BLaER1 treated with 17β-estradiol and CSF1 and Interleukin-3, amounts not matched to agents 10 nM and 100 nM (cell line): ENCODE measurements at regions not wholly inside any gene's neighbourhood (a gene's known extent, or its start where the extent isn't known, plus 50 kb on each side); places are given as distances from the start of the nearest gene placed in this dataset.

ENCODE experiments used
- H3K27ac ChIP-seq, 11 experiments: shearing (Covaris generic); formaldehyde crosslinking; 2 replicates each; pipeline ENCODE4 v1.8.1; 2022
- H3K27me3 ChIP-seq, 11 experiments: shearing (Covaris generic); formaldehyde crosslinking; 2 replicates each; pipeline ENCODE4 v1.8.1; 2022
- H3K36me3 ChIP-seq, 11 experiments: shearing (Covaris generic); formaldehyde crosslinking; 2 replicates each; pipeline ENCODE4 v1.8.1; 2022
- H3K4me1 ChIP-seq, 10 experiments: shearing (Covaris generic); formaldehyde crosslinking; 2 replicates each; pipeline ENCODE4 v1.8.1; 2022
- H3K4me2 ChIP-seq, 11 experiments: shearing (Covaris generic); formaldehyde crosslinking; 2 replicates each; pipeline ENCODE4 v1.8.1; 2022
- H3K4me3 ChIP-seq, 10 experiments: shearing (Covaris generic); formaldehyde crosslinking; 2 replicates each; pipeline ENCODE4 v1.8.1; 2022
- H3K9ac ChIP-seq, 11 experiments: shearing (Covaris generic); formaldehyde crosslinking; 2 replicates each; pipeline ENCODE4 v1.8.1; 2022
- H3K9me3 ChIP-seq, 11 experiments: shearing (Covaris generic); formaldehyde crosslinking; replicated peaks in 1 of 11; 2 replicates each; pipeline ENCODE4 v1.8.1; 2022
- H4K20me1 ChIP-seq, 11 experiments: shearing (Covaris generic); formaldehyde crosslinking; 2 replicates each; pipeline ENCODE4 v1.8.1; 2022
- Cebpa-rat ChIP-seq, 11 experiments: shearing (Covaris generic); IDR thresholded peaks; 2 replicates each; pipeline ENCODE4 v1.8.1; 2022

DNA sequence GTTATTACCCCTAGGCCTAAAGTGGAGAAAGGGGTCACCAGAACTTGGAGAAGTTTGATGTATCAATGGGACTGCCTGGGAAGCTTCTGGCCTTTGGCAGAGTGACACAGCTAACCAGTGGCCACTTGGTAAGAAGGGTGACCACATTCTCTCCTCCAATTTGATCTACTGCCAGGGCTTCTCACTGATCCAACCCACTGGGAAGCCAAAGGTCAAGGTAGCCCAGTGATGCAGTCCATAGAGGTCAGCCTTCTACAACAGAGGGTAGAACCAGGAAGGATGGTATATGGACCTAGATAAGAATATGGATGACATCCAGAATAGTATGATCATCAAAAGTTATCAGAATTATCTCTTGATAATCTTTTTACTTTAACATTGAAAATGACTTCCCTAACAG is 493.6 kb downstream of the NYAP2 start:
- Histone ChIP-seq H3K4me1 (no peaks in the 10 kb centered on the region), H3K4me3 (no peak overlapping the region), H4K20me1 (no peaks in the 10 kb centered on the region), H3K9ac (no peak overlapping the region), H3K27ac (no peak overlapping the region), H3K4me2 (no peak overlapping the region), H3K36me3 (no peaks in the 10 kb centered on the region), H3K27me3 (no peaks in the 10 kb centered on the region), H3K9me3 (no peaks in the 10 kb centered on the region)
- no peak for TF ChIP-seq Cebpa-rat (IDR thresholded peaks at IDR 0.05)

DNA sequence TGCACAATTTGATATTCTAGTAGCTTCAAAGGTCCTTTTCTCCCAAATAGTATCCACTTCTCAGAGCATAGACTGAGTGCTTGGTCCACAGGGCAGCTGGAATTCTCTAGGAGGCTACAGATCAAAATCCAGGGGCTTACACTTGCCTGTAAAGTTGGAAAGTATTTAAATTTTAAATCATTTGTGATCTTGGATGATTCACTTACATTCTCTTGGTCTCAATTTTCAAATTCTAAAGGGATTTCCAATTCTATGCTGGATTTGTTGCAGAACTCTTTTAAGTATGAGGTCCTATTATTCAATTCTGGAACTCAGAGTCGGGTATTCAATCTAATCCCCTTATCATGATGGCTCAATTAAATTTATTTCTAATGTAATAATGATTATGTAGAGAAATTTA is 492.3 kb downstream of the NYAP2 start:
- Histone ChIP-seq H4K20me1 (no peaks in the 10 kb centered on the region), H3K4me3 (no peak overlapping the region), H3K36me3 (no peaks in the 10 kb centered on the region), H3K4me2 (no peak overlapping the region), H3K4me1 (no peaks in the 10 kb centered on the region), H3K9me3 (no peaks in the 10 kb centered on the region), H3K27ac (no peak overlapping the region), H3K9ac (no peak overlapping the region), H3K27me3 (no peaks in the 10 kb centered on the region)
- TF ChIP-seq Cebpa-rat (IDR thresholded peaks at IDR 0.05): no peak

DNA sequence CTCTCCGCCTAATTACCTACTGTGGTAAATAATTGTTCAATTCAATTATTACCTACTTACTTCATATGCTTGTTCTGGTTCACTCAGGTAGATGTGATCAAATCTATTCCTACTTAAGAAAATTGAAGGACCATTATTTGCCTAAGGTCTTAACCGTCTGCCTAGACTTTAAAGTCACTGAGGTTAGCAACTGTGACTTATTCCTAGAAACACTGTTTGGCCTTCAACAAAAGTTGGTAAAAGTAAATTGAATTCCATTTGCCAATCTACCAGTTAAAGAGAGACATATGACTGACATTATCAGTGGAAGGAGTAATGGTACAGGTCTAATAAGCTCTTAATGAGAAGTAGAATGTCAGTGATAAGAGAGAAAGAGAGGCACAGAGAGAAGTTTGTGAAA is 491.5 kb downstream of the NYAP2 start:
- H3K27me3 ChIP-seq: no peaks in the 10 kb centered on the region
- H3K9ac ChIP-seq: no peak overlapping the region
- H3K36me3 ChIP-seq: no peaks in the 10 kb centered on the region
- H3K4me3 ChIP-seq: no peak overlapping the region
- H3K4me1 ChIP-seq: no peaks in the 10 kb centered on the region
- no peak overlapping the region for H3K27ac ChIP-seq
- H3K4me2 ChIP-seq: no peak overlapping the region
- no peaks in the 10 kb centered on the region for H4K20me1 ChIP-seq
- no peak for TF ChIP-seq Cebpa-rat (IDR thresholded peaks at IDR 0.05)
- H3K9me3 ChIP-seq: no peaks in the 10 kb centered on the region

GRCh38 chr2:225889452-225889851 is 489.9 kb downstream of the NYAP2 start:
- no peak overlapping the region for H3K4me2 ChIP-seq
- no peaks in the 10 kb centered on the region for H3K4me1 ChIP-seq
- H3K27ac ChIP-seq: no peak overlapping the region
- no peak overlapping the region for H3K9ac ChIP-seq
- no peak for TF ChIP-seq Cebpa-rat (IDR thresholded peaks at IDR 0.05)
- H3K36me3 ChIP-seq: no peaks in the 10 kb centered on the region
- no peak overlapping the region for H3K4me3 ChIP-seq
- no peaks in the 10 kb centered on the region for H3K9me3 ChIP-seq
- H4K20me1 ChIP-seq: no peaks in the 10 kb centered on the region
- no peaks in the 10 kb centered on the region for H3K27me3 ChIP-seq

DNA sequence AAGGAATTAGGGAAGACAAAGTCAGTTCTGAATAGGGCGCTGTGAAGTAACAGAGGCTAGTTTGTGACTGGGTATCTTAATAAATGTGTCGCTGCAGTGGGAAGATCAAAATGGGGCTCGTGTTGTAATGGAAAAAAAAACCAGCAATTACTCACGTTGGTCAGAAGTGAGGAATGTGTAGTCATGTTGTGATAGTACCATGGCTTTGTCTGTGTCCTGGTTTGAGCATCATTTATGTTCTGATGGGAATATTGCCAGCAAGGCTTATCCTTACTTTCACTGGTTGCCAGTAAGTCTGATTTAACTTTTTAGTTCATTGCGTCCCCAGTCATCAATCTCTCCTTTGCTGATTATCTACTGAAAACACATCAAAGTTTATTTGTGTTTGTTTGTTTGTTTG is 467.6 kb downstream of the NYAP2 start:
- H3K4me2 ChIP-seq: no peak overlapping the region

DNA sequence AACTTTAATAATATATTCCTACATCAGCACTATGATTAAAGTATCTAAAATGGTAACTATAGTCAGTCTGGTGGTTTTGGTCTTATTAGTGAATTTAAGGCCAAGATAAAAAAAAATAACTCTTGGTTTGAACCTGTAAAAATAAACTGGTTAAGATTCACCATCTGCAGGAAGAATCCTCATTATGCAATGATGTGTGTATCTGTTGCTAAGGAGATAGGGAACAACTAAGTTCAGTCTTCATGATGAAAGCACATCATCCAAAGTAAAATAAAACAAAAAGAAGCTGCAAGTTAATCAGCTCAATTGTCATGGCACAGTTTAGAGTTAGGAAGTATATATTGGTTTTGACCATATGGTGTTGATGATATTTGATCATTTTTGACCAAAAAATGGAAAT is 466.0 kb downstream of the NYAP2 start:
- Histone ChIP-seq H3K27ac (no peak overlapping the region), H3K27me3 (no peaks in the 10 kb centered on the region), H4K20me1 (no peaks in the 10 kb centered on the region), H3K9ac (no peak overlapping the region), H3K4me1 (no peaks in the 10 kb centered on the region), H3K4me2 (no peak overlapping the region), H3K36me3 (no peaks in the 10 kb centered on the region), H3K4me3 (no peak overlapping the region), H3K9me3 (no peaks in the 10 kb centered on the region)
- no peak for TF ChIP-seq Cebpa-rat (IDR thresholded peaks at IDR 0.05)

More for the DNA sequence above, 467.6 kb downstream of the NYAP2 start:
- Histone ChIP-seq H3K27me3 (no peaks in the 10 kb centered on the region), H3K27ac (no peak overlapping the region), H3K9ac (no peak overlapping the region), H3K4me3 (no peak overlapping the region), H3K4me1 (no peaks in the 10 kb centered on the region), H4K20me1 (no peaks in the 10 kb centered on the region), H3K36me3 (no peaks in the 10 kb centered on the region), H3K9me3 (no peaks in the 10 kb centered on the region)
- no peak for TF ChIP-seq Cebpa-rat (IDR thresholded peaks at IDR 0.05)

DNA sequence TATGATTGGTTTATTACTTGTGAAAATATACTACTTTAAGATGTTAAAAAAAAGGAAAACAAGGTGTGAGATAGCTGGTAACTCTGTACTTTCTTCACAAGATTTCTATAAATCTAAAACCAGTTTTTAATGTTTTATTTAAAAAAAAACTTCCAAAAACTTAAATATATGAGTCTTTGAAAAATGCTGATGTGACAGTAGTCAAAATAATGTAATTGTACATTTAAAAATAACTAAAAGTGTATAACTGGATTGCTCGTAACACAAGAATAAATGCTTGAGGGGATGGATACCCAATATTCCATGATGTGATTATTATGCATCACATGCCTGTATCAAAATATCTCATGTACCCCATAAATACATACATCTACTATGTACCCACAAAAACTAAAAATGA is 464.9 kb downstream of the NYAP2 start:
- Histone ChIP-seq H3K4me1 (no peaks in the 10 kb centered on the region), H4K20me1 (no peaks in the 10 kb centered on the region), H3K36me3 (no peaks in the 10 kb centered on the region), H3K27ac (no peak overlapping the region), H3K4me3 (no peak overlapping the region), H3K9ac (no peak overlapping the region), H3K9me3 (no peaks in the 10 kb centered on the region), H3K4me2 (no peak overlapping the region), H3K27me3 (no peaks in the 10 kb centered on the region)
- TF ChIP-seq Cebpa-rat (IDR thresholded peaks at IDR 0.05): no peak

- Histone ChIP-seq H3K27me3 (no peaks in the 10 kb centered on the region), H4K20me1 (no peaks in the 10 kb centered on the region), H3K4me3 (no peak overlapping the region), H3K9ac (no peak overlapping the region), H3K4me1 (no peaks in the 10 kb centered on the region), H3K4me2 (no peak overlapping the region), H3K27ac (no peak overlapping the region), H3K36me3 (no peaks in the 10 kb centered on the region), H3K9me3 (no peaks in the 10 kb centered on the region)
- TF ChIP-seq Cebpa-rat (IDR thresholded peaks at IDR 0.05): no peak
These were observed 443.4 kb downstream of the NYAP2 start for GRCh38 chr2:225842939-225843338.

DNA sequence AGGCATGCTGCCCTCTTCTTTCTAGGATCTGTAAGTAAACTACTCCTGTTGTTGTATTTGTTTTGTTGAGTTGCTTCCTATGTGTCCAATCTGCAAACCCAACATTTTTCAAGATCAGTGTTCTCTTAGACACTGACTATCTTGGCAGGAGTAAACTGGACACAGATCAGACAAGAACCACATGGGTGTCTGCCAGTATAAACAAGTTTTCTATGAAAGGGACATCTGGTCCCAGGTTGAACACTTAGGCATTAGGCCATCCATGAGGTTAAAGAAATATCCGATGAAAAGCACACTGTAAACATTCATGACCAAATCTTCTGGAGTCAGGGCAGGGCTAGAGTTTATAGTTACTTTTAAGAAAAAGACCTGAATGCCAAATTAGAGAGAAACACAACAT is 441.8 kb downstream of the NYAP2 start:
- no peak overlapping the region for H3K4me2 ChIP-seq
- no peak overlapping the region for H3K4me3 ChIP-seq
- H3K4me1 ChIP-seq: no peaks in the 10 kb centered on the region
- no peak for TF ChIP-seq Cebpa-rat (IDR thresholded peaks at IDR 0.05)
- no peak overlapping the region for H3K9ac ChIP-seq
- no peaks in the 10 kb centered on the region for H3K27me3 ChIP-seq
- no peaks in the 10 kb centered on the region for H3K9me3 ChIP-seq
- H4K20me1 ChIP-seq: no peaks in the 10 kb centered on the region
- no peak overlapping the region for H3K27ac ChIP-seq
- no peaks in the 10 kb centered on the region for H3K36me3 ChIP-seq

DNA sequence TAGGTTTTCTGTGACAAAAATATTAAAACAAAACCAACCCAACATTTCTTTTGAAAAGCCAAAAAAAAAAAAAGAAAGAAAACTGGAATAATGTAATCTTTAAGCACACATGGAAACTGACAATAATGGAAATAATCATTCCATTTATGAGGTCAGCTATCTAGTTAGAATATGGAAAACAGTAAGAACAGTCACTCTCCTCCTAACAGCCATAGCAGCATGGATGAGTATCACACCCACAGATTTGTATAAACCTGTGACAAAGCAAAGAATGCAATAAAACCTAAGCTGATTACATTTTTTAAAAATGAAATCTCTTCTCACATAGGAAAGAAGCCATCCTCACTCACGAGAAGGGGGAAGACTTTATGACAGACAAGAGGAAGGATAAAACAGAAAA is 437.8 kb downstream of the NYAP2 start:
- H3K27ac ChIP-seq: no peak overlapping the region

More for the DNA sequence above, 437.8 kb downstream of the NYAP2 start:
- no peaks in the 10 kb centered on the region for H3K36me3 ChIP-seq
- no peak overlapping the region for H3K9ac ChIP-seq
- H3K4me1 ChIP-seq: no peaks in the 10 kb centered on the region
- H3K27me3 ChIP-seq: no peaks in the 10 kb centered on the region
- no peak overlapping the region for H3K4me3 ChIP-seq
- H3K9me3 ChIP-seq: no peaks in the 10 kb centered on the region
- TF ChIP-seq Cebpa-rat (IDR thresholded peaks at IDR 0.05): no peak
- H4K20me1 ChIP-seq: no peaks in the 10 kb centered on the region
- H3K4me2 ChIP-seq: no peak overlapping the region
